Islet of Langerhans (tissue), 1 donor: ENCODE measurements at regions not wholly inside any gene's neighbourhood (a gene's known extent, or its start where the extent isn't known, plus 50 kb on each side); places are given as distances from the start of the nearest gene placed in this dataset.

Experiments used
- FAIRE-seq: peaks from one replicate; lab custom pipeline; 2011; peaks lifted over from hg19 to GRCh38; lab: Jason Lieb, UNC

DNA sequence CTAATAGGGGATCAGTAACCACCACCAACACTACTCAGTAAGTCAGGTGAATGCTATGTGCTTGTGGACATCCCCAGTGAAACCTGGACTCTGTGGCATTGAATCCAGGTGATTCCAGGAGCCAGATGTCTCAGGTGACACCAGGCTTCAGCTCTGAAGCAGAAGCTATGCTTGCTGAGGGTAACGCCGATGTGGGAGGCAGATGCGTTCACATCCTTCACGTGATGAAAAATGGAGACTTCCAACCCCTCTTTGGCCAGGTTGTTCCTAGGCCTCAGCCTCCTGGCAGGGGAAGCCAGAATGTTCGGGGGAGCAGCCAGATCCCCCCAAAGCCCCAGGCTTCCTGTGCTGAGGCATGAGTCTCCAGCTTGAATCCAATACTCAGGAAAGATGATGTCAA is 209.8 kb upstream of the PDE10A start:
- FAIRE-seq: no peak

DNA sequence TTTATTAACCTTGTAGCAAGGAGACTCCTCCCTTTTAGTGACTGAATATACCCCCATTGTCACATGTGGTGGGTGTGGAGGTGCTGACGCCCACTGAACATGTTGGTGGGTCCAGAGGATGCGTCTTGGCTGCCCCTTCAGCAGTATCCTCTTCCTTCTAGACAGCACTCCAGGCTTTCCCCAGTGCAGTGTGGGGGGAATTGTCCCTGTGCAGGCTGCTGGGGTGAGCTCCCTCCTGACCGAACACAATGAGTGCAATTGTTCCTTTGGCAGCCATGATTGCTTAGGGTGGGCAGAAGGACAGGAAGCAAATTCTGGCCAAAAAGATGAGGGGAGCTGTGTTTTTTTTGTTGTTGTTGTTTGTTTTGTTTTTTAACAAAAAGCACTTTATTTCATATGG is 209.3 kb upstream of the PDE10A start:
- no peak for FAIRE-seq

DNA sequence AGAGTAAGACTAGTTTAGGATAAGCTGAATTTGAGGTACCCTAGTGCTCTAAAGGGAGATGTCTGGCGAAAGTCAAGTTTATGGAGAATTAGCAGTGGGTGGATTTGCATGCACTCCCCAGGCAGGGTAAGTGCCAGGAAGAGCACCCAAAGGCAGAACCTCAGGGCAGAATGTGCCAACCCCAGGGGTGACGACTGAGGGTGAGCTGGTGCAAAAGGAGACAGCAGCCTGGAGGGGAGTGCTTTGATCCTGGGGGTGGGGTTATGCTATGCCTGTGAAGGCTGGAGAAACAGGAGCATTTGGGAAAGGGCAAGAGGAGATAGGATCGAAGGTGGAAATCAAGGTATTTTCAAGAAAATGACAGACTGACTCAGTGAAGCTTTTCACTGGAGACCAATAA is 208.5 kb upstream of the PDE10A start:
- no peak for FAIRE-seq

DNA sequence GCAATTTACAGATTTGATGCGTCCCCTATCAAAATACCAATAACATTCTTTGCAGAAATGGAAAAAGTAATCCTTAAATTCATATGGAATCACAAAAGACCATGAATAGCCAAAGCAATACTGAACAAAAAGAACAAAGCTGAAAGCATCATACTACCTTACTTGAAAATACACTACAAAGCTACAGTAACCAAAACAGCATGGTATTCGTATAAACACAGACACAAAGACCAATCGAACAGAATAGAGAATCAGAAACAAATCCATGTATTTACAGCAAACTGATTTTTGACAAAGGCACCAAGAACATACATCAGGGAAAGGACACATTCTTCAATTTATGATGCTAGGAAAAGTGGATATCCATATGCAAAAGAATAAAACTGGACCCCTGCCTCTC is 206.5 kb upstream of the PDE10A start:
- no peak for FAIRE-seq

DNA sequence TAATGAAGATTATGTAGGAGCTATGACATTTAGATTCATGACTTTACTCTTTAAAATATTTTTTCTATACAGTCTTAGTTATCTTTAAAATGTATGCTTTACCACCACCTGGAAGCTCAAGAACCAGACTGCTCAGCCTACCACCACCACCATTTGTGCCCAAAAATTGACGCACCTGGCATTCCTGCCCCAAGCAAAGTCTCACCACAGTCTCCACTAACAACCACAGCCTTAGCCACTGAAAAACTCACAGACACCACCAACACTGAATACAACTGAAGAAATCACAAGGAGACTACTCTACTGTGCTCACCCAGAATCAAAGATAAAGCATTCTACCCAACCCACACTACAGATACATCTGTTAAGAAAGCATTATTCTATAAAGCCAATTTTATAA is 201.9 kb upstream of the PDE10A start:
- no peak for FAIRE-seq

DNA sequence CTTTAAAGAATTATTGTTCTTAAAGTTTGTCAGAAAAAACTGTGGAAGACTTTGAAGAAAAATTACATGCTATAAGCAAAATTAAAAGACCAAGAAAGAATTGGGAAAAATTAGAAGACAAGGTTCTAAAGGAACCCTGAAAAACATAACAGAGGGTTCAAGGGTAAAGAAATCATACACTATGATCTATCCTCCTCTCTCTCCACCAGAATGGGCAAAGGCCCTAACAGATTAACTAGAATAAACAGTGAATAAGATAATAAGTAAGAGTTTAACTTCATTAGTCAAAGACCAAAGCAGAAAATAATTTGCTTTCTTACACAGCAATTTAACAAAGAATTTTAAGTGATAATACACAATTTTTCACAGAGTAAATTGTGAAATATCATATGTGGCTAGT is 201.2 kb upstream of the PDE10A start:
- no peak for FAIRE-seq

DNA sequence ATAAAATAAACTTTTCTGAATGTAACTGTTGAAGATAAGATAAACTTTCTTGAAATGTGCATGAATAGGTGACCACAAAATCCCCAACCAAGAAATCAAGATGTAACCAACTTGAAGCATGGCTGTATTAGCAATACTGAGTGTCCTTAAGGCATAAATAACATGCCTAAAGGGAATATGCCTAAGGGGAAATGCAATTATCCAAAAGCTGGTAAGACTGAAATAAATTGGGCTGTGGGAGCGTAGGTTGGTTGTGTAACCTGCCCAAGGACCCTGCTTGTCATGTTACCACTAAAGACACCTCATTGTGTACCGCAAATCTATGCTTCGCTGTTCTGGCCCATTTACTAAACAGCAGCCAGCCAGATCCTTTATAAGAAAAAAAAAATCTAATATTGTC is 200.8 kb upstream of the PDE10A start:
- FAIRE-seq: no peak

DNA sequence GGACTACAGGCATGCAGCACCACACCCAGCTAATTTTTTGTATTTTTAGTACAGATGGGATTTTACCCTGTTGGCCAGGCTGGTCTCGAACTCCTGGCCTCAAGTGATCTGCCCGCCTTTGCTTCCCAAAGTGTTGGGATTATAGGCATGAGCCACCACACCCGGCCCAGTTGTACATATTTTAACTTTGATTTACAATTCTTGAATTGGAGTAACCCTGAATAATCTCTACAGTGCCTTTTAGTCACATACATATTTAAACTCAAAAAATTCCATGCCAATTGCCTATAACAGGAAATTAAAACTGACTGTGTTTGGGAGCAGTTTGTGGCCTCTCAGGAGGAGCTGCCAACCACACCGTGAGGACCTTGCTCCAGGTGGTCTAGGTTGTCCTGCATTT is 199.8 kb upstream of the PDE10A start:
- no peak for FAIRE-seq

DNA sequence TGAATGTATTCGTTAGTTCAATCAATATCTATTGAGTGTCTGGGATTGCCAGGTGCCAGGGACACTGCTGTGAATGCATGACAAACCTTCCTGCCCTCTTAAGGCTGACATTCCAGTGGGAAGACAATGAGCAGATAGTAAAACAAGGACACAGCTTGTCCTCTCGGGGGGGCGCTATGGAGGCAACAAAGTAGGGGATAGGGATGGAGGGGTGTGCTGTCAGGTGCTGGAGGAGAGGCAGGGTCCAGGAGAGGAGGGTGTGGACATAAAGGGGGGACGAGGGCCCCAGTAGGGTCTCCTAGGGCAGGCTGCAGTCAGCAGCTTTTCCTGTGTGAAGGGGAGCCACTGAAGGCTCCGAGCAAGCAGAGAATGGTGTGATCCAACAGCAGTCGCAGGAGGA is 198.2 kb upstream of the PDE10A start:
- no peak for FAIRE-seq

DNA sequence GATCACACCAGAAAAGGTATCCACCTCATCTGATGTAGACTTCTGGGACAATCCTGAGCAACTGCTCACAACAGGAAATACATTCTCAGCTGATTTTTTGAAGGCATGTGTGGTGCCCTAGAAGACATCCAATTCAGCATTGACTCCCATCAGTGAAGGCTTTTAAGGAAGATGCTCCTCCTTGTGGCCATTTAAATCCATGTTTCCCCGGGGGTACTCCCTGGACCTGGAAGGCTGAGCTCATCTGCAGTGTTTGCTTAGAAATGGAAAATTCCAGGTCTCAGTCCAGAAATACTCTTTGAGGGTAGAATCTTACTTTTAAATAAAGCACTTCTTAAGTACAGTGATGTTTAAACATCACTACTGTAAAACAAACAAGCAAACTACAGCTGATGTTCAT is 195.5 kb upstream of the PDE10A start:
- no peak for FAIRE-seq

DNA sequence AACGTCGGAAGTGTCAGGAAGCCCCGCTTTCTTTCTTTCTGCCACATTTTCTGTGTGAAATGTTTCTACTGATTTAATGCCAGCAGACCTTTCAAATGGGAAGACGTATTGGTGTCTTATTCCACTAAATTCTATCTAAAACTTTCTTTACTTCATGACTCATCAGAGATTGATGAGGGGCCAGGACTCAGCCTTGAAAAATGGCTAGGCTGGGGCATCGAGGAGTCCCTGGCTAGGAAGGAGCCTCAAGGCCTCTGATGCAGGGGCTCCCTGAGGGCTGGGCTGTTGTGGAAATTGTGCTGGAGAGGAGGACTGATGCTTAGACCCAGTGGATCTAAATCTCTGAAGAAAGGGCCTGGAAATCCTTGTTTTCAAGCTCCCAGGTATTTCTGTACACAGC is 192.8 kb upstream of the PDE10A start:
- no peak for FAIRE-seq

DNA sequence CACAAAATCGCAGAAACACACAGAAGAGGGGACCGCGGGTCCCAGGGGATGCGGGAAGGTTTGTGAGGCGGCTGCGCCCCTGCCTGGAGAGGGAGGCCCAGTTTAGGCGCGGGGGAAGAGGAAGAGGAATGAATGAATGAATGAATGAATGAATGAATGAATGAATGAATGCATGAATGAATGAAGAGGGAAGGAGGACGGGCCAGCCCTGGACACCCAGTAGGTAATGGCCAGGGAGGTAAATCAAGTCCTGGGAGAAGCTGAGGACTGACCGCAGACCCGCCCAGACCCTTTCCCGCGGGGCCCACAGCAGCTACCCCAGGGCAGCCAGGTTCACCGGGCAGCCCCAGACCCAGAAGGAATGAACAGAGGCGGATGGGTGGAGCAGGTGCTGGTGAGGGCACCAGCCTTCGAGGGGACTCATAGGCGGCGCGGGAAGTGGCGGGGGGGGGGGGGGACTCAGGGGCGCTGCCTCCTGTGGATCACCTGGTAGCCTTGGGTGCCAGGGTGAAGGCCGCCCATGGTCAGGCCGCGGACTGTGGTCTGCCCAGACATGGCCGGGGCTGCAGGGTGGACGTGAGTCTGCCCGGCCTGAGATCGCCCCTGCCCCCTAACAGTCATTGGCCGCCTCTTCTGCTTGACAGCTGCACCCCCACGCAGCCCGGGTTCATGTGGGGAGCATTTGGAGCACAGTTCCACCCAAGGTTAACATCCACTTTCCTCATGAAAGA is 192.0 kb upstream of the PDE10A start:
- FAIRE-seq: no peak

DNA sequence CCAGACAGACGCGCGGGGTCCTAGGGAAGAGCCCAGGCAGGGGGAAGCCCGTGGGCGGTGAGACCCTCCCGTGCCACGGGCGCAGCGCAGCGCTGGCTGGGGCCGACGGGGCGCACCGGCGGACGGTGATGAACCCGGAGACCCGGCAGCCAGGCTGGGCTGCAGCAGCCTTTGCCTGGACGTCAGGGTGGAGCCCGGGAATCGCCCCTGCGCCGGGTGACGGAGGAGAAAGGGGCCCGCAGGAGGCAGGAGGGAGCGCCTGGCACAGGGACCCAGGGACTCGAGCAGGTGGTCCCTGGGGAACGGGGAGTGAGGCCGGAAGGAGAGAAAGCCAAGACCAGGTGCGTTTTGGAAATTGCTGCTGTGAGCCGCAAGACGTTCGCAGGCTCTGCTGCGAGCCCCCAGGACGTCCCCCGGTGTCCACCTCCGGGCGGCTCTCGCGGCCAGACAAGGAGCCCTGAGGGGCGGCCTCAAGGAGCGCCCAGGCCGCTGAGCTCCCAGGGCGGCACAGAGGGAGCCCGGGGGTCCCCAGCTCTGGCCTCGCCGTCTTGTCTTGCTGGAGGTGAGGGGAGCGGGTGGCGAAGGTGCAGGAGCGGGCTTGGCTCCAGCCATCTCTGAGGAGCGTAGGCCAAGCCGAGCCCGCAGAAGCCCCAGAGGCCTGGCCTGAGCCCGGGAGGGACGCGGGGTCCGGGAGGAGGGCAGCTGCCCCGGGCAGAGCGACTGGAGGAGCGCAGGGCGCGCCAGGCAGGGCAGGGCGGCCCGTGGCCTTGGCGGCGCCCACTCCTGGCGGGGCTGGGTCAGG is 191.2 kb upstream of the PDE10A start:
- FAIRE-seq: no peak

DNA sequence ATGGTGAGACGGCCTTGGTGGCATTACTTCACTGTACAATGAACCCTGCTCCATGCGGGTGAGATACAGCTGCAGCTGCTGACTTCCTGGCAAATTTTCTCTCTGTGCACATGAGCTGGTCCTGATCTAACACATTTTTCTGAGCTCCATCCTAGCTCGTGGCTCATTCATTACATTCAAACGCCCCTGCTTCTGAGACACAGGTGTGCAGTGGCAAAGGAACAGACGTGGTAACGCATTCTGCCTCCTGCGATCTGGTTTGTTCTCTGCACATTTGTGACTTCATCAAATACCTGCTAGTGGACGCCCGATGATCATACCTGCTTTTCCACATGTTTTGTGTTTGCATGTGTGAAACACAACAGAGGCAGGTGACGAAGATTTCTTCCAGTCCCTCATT is 189.6 kb upstream of the PDE10A start:
- FAIRE-seq: no peak

DNA sequence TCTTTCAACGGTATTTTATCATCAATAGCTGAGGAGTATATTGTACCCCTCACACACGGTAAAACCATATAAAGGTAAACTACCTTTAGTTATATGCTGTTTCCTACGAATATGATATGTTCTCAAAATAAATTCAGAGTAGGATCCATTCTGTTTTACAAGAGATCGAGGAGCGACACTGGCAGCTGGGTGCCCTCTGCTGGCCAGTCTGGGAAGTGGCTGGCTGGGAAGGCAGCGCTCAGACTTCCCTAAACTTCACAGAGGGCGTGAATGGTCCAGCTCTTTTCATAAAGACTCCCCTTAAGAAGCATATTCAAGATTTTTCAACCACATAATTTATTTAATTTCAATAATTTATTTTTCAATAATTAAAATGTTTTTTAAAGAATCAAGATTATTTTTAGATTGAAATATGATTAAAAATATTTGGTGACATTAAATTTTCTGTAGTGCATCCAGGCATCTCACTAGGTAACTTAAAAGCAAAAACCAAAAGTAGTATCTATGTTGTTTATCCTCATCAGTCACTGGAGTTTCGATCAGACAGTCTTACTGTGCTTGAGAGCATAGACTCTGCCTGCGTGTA is 187.5 kb upstream of the PDE10A start:
- peak; percentile 90 for FAIRE-seq

DNA sequence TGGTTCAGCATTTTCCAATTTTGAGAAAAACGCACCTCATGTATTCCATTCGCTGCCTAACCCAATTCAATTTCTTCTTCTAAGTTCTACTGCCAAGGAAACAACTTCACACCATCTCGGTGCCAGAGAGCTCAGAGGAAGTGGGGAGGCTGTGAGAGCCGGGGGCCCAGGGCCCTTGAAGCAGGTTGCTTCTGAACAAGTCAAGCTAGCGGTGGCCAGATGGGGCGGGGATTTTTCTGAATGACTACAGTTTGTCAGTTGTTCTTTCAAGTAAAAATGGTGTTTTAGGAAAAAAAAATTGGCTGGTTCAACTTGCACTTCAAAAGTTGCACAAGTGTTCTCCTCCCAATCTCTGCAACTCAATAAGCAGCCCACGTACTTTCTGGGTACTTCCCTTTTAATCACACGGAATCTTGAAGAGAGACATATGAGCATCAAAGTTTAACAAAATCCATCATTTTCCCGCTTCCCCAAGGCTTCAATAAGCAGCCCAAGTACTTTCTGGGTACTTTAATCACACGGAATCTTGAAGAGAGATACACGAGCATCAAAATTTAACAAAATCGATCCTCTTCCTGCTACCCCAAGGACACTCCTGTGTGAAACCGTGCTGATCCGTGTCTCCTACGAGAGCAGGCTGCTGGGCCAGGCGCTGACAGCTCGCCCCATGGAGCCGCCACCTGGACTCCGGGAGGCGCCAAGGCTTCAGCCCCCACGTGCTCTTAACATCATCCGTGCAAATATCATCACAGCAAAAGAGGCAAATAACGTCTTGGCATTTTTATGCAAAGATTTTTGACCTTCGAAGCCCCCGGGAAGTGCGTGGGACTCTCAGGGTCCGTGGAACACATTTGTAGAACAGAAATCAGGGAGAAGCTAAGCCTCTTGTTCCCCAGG is 186.7 kb upstream of the PDE10A start:
- no peak for FAIRE-seq

DNA sequence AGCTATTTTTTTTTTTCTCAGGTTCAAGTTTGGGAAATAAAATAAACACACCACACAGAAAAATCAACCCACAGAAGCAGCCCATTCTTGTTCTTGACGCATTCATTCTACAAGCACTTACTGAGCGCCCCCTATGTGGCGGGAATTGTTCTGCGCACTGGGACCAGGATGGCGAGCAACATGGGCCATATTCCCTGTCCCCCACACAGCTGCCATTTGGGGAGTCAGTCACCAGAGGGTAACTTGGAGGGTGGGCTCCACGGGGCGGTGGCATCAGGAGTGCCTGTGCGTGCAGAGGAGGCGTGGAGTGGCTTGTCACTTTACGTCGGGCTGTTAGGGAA is 185.0 kb upstream of the PDE10A start:
- no peak for FAIRE-seq

DNA sequence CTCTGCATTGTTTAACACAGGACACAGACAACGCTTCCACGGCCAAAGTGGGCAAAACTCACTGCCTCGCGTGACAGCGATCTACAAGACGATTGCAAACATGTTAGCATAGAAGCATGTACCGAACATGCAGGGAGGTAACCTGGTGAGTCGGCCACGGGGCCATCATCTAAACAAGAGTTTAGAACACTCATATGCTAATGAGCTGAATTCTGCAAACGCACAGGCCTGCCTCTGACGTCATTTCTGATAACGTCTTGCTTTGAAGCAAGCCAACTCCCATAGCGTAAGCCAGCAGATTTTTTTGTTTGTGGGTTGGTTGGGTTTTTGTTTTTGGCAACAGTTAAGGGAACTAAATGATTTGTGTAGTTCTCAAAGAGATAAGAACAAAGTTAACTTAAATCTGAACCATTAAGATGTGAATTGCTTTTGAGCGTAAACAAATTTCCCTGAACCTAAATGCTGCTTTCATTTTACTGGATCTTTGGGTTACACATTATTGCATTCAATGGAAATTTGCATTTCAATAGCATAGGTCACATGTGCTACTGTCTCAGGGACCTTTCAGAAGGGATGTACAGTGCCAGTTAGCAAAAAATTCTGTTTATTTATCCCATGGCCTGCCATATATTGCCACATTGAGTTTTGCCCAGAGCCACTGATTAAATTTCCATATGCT is 184.5 kb upstream of the PDE10A start:
- FAIRE-seq: no peak

DNA sequence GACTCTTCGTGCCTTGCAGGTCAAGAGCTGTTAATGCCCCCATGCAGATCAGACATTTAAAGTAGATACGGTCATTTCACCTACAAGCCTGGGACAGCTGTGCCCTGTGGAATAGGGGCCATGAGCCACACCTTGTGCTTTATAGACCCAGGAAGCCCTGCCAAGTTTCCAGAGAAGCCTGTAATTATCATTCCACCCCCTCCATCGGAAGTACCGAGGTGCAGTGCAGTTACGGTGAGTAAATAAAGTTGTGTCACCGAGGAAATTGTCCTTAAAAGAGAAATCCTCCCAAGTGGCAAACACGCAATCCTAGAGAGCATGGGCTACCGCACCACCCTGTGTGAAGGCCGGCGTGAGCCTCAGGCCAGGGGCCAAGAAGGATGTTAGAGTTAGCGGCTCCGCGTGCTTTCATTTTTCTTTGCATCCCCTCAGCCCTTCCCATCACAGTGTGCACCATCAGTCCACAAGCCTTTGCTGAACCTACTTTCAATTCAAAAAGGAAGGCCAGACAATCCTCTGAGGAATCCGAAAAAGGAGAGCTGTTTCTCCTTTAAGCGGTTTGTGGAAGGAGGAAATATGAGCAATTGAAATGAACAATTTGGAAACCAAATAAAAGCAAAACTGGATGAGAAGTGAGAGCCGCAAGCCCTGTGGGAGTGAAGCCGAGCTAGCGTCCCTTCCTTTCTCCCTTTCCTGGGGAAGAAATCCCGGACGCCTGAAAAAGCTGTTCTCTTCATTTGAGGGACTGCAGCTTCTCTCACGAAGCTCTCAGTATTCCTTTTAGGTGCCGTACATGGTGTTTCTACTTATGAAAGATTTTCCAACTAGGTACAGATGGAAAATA is 183.3 kb upstream of the PDE10A start:
- FAIRE-seq: no peak

DNA sequence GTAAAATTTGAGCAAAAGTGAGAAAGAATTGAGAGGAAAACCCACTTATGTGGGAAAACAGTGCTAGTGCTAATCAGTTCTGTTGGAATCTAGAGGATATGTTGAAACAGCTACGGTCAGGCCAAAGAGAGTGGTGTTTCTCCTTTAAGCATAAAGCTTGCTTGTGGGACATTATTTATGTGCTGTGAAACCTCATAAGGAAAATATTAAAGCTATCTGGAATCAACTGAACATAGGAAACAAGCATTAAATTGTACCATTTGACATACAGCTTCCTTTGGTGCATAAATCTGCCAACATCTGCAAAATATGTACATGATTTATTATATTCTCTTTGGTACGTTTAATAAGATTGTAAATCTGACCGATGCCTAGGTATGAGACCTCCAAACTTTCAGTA is 182.5 kb upstream of the PDE10A start:
- no peak for FAIRE-seq

DNA sequence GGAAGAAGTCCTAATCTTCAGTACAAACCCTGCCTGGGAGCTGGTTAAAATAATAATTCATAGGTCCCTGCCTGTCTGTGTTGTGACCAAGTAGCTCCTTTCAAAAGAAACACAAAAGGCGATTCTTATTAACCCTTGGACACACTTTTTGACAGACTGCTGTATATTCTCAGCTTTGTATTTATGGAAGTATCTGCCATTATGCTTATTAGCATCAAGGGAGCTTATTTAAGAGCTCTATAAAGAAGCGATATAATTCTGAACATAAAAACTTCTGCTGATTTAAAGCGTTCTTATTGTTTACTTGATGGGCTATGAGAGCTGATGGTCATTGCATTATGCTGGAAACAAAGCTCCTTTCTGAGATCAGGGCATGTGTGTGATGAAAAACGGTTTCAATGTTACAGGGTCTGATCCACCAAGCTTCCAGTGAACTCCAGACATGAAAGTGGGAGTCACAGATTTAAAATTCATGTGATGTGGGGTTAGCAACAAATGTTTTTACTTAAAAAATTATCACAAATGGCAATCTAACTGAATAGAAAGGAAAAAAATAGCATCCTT is 181.8 kb upstream of the PDE10A start:
- no peak for FAIRE-seq
